Neural progenitor cell (in vitro differentiated cells): ENCODE measurements at regions not wholly inside any gene's neighbourhood (a gene's known extent, or its start where the extent isn't known, plus 50 kb on each side); places are given as distances from the start of the nearest gene placed in this dataset.

Experiments
- DNase-seq: peaks from one replicate; pipeline ENCODE4 v3.0.0-alpha.2; 2016; ENCODE audit warnings: low spot score
- H2AFZ ChIP-seq: fragments of 200-600 bp; sonication (generic); replicated peaks from 2 replicates; pipeline ENCODE4 v1.6.1; 2016; ENCODE audit warnings: antibody characterized with exemption
- H3F3A ChIP-seq: fragments of 200-600 bp; sonication (generic); 2 replicates; pipeline ENCODE4 v1.6.1; 2016; ENCODE audit warnings: antibody characterized with exemption, low read depth
- H3K27ac ChIP-seq: fragments of 200-600 bp; sonication (generic); 2 replicates; pipeline ENCODE4 v1.5.1; 2016; ENCODE audit warnings: mild to moderate bottlenecking
- H3K27me3 ChIP-seq: fragments of 200-600 bp; sonication (generic); 2 replicates; pipeline ENCODE4 v1.6.1; 2016; ENCODE audit warnings: mild to moderate bottlenecking, moderate library complexity
- H3K36me3 ChIP-seq: fragments of 200-600 bp; sonication (generic); 2 replicates; pipeline ENCODE4 v1.5.1; 2016
- H3K4me1 ChIP-seq: fragments of 200-600 bp; sonication (generic); 2 replicates; pipeline ENCODE4 v1.6.1; 2016; ENCODE audit warnings: mixed run types
- H3K4me2 ChIP-seq: fragments of 200-600 bp; sonication (generic); 2 replicates; pipeline ENCODE4 v1.6.1; 2016
- H3K4me3 ChIP-seq: fragments of 200-600 bp; sonication (generic); 2 replicates; pipeline ENCODE4 v1.5.1; 2016
- H3K79me2 ChIP-seq: fragments of 200-600 bp; sonication (generic); 2 replicates; pipeline ENCODE4 v1.6.1; 2016; ENCODE audit warnings: low read depth
- H3K9ac ChIP-seq: fragments of 200-600 bp; sonication (generic); 2 replicates; pipeline ENCODE4 v1.6.1; 2016
- H3K9me3 ChIP-seq: fragments of 200-600 bp; sonication (generic); 2 replicates; pipeline ENCODE4 v1.5.1; 2016; ENCODE audit warnings: low read depth
- H4K20me1 ChIP-seq: fragments of 200-600 bp; sonication (generic); 2 replicates; pipeline ENCODE4 v1.6.1; 2016; ENCODE audit warnings: low read depth
- H3K27ac Mint-ChIP-seq: 3 replicates; pipeline ENCODE4 v1.8.0; 2021; ENCODE audit warnings: mixed read lengths
- H3K27me3 Mint-ChIP-seq: 2 replicates; pipeline ENCODE4 v1.8.0; 2022; ENCODE audit warnings: low read depth, mild to moderate bottlenecking, inconsistent platforms, moderate library complexity, mixed read lengths; ENCODE audit not compliant: insufficient read depth
- H3K36me3 Mint-ChIP-seq: 3 replicates; pipeline ENCODE4 v1.8.0; 2021; ENCODE audit warnings: mixed read lengths
- H3K4me1 Mint-ChIP-seq: 3 replicates; pipeline ENCODE4 v1.8.0; 2021; ENCODE audit warnings: mixed read lengths
- H3K4me3 Mint-ChIP-seq: 3 replicates; pipeline ENCODE4 v1.8.0; 2021; ENCODE audit warnings: mild to moderate bottlenecking, moderate library complexity, mixed read lengths
- H3K9me3 Mint-ChIP-seq: 3 replicates; pipeline ENCODE4 v1.8.0; 2020; ENCODE audit warnings: mixed read lengths
- CTCF ChIP-seq: fragments of 200-600 bp; sonication (generic); IDR thresholded peaks from 2 replicates; pipeline ENCODE4 v1.5.1; 2017; ENCODE audit warnings: antibody characterized with exemption, mild to moderate bottlenecking
- EZH2 ChIP-seq: fragments of 200-600 bp; sonication (generic); IDR thresholded peaks from 2 replicates; pipeline ENCODE4 v1.6.1; 2017; ENCODE audit warnings: antibody characterized with exemption, mild to moderate bottlenecking, moderate library complexity
- EZH2phosphoT487 ChIP-seq: fragments of 200-600 bp; sonication (generic); IDR thresholded peaks from 2 replicates; pipeline ENCODE4 v1.6.1; 2017; ENCODE audit warnings: antibody characterized with exemption

GRCh38 chr3:16740515-16740914, 135.3 kb upstream of the DAZL start:
- Histone ChIP-seq H3K36me3 (no peaks in the 10 kb centered on the region), H2AFZ (no peak overlapping the region), H3F3A (no peaks in the 10 kb centered on the region), H3K4me2 (no peak overlapping the region), H3K9ac (no peak overlapping the region), H3K9me3 (peaks cover under 1% of the 10 kb centered on the region), H3K27ac (no peak overlapping the region), H3K27me3 (no peaks in the 10 kb centered on the region), H3K4me1 (no peaks in the 10 kb centered on the region), H4K20me1 (no peaks in the 10 kb centered on the region), H3K4me3 (no peak overlapping the region), H3K79me2 (no peaks in the 10 kb centered on the region)
- Mint-ChIP-seq H3K9me3 (peaks cover 9% of the 10 kb centered on the region), H3K27me3 (peaks cover 3% of the 10 kb centered on the region), H3K36me3 (no peaks in the 10 kb centered on the region), H3K4me1 (no peaks in the 10 kb centered on the region), H3K4me3 (no peak overlapping the region), H3K27ac (no peak overlapping the region)
- no peak for DNase-seq
- TF ChIP-seq CTCF (no peak), EZH2 (no peak), EZH2phosphoT487 (no peak)

DNA sequence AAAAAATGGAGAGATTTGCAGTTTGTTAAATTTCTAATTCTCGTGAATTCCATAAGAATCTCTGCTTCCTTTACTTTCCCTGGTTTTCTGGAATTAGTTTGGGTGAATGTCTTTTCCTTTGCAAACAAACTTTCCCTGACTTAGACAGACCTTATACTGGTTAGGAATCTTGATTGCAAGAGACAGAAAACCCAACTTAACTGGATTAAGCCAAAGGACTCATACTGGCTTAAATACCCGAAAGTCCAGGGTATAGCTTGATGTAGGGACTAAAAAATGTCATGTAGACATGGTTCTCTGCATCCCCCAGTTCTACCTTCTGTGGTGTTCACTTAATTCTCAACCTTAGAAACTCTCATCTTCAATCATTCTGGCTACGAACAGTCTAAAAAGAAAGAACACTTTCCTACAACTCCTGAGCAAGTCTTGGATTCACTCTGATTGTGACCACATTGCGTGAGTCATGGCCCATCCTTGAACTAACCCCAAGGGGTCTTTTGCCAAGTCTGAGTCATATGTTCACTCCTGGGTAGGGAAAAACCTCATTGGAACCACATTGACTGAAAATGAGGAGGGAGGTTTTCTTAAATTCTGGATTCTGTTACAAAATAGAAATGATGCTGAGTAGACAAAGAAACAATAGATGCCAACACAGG, 136.0 kb upstream of the DAZL start:
- H3K4me1 ChIP-seq: no peaks in the 10 kb centered on the region
- no peak overlapping the region for H3K4me3 Mint-ChIP-seq
- peak overlapping the region; percentile 52 for H3K27ac Mint-ChIP-seq
- H3K36me3 Mint-ChIP-seq: no peaks in the 10 kb centered on the region
- peaks cover 9% of the 10 kb centered on the region for H3K9me3 Mint-ChIP-seq
- no peaks in the 10 kb centered on the region for H3K79me2 ChIP-seq
- H3K27ac ChIP-seq: no peak overlapping the region
- H3F3A ChIP-seq: no peaks in the 10 kb centered on the region
- no peak overlapping the region for H2AFZ ChIP-seq
- DNase-seq: no peak
- no peaks in the 10 kb centered on the region for H3K36me3 ChIP-seq
- H3K9me3 ChIP-seq: no peaks in the 10 kb centered on the region
- H3K9ac ChIP-seq: no peak overlapping the region
- H3K4me1 Mint-ChIP-seq: no peaks in the 10 kb centered on the region
- TF ChIP-seq EZH2phosphoT487 (no peak), CTCF (no peak), EZH2 (no peak)
- H3K27me3 ChIP-seq: no peaks in the 10 kb centered on the region
- H3K4me3 ChIP-seq: no peak overlapping the region
- peaks cover 2% of the 10 kb centered on the region for H3K27me3 Mint-ChIP-seq
- H3K4me2 ChIP-seq: no peak overlapping the region
- H4K20me1 ChIP-seq: no peaks in the 10 kb centered on the region

- Mint-ChIP-seq H3K27ac (no peak overlapping the region), H3K27me3 (no peaks in the 10 kb centered on the region), H3K9me3 (peaks cover 9% of the 10 kb centered on the region), H3K36me3 (no peaks in the 10 kb centered on the region), H3K4me3 (no peak overlapping the region), H3K4me1 (no peaks in the 10 kb centered on the region)
- Histone ChIP-seq H4K20me1 (no peaks in the 10 kb centered on the region), H3K9me3 (no peaks in the 10 kb centered on the region), H3F3A (no peaks in the 10 kb centered on the region), H3K36me3 (no peaks in the 10 kb centered on the region), H3K27ac (no peak overlapping the region), H3K79me2 (no peaks in the 10 kb centered on the region), H3K4me1 (no peaks in the 10 kb centered on the region), H3K27me3 (no peaks in the 10 kb centered on the region), H2AFZ (no peak overlapping the region), H3K4me3 (no peak overlapping the region), H3K9ac (no peak overlapping the region), H3K4me2 (no peak overlapping the region)
- DNase-seq: no peak
- TF ChIP-seq CTCF (no peak), EZH2 (no peak), EZH2phosphoT487 (no peak)
Observed at GRCh38 chr3:16741890-16742289, 136.7 kb upstream of the DAZL start.
